GM10266 (cell line): ENCODE measurements at regions not wholly inside any gene's neighbourhood (a gene's known extent, or its start where the extent isn't known, plus 50 kb on each side); places are given as distances from the start of the nearest gene placed in this dataset.

Experiments used
- DNase-seq: peaks from one replicate; pipeline ENCODE4 v3.0.0; 2012; ENCODE audit errors: extremely low spot score
- TF ChIP-seq, protein P1 (sequence below): IDR thresholded peaks from 2 replicates; pipeline ENCODE4 v1.5.1; 2012; ENCODE audit warnings: mild to moderate bottlenecking, low read depth; ENCODE audit not compliant: control insufficient read depth, insufficient read depth; ENCODE audit errors: missing control alignments

DNA sequence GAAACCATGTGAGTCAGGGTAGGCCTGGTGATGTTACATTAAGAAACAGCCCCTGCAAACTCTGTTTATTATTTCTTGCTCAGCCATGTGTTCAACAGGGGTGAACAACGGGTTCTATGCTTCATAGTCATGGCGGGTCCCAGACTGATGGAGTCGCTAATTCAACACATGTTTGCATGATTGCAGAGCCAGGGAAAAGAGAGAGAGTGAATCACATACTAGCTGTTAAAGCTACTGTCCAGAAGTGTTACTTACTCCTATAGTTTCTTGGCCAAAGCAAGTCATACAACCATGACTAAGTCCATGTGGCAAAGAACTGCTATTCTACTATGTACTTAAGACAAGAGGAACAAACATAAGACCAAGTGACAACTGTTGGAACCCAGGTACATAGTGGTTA lies 241.2 kb upstream of the SKOR2 start:
- no peak for DNase-seq

DNA sequence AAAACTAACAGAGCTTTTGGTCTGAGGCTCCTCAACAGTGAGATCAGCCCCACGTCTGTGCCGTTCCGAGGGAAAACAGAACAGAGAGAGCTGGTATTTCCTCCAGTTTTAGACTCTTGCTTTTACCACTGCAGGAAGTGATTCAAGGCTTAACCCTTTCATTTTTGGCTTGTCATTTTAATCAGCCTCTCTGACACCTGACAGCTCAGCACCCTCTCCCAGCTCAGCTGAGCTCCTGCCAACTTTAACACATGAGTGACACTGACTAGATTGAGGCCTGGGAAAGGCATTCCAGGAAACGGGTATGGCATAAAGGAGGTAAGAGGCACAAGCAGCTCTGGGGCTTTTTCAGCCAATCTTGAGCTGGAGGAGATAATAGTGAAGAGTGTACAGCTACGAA lies 239.4 kb upstream of the SKOR2 start:
- no peak for DNase-seq
- TF ChIP-seq, protein P1, sequence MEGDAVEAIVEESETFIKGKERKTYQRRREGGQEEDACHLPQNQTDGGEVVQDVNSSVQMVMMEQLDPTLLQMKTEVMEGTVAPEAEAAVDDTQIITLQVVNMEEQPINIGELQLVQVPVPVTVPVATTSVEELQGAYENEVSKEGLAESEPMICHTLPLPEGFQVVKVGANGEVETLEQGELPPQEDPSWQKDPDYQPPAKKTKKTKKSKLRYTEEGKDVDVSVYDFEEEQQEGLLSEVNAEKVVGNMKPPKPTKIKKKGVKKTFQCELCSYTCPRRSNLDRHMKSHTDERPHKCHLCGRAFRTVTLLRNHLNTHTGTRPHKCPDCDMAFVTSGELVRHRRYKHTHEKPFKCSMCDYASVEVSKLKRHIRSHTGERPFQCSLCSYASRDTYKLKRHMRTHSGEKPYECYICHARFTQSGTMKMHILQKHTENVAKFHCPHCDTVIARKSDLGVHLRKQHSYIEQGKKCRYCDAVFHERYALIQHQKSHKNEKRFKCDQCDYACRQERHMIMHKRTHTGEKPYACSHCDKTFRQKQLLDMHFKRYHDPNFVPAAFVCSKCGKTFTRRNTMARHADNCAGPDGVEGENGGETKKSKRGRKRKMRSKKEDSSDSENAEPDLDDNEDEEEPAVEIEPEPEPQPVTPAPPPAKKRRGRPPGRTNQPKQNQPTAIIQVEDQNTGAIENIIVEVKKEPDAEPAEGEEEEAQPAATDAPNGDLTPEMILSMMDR = no peak

More for the DNA sequence above, 241.2 kb upstream of the SKOR2 start:
- TF ChIP-seq, protein P1 = no peak

DNA sequence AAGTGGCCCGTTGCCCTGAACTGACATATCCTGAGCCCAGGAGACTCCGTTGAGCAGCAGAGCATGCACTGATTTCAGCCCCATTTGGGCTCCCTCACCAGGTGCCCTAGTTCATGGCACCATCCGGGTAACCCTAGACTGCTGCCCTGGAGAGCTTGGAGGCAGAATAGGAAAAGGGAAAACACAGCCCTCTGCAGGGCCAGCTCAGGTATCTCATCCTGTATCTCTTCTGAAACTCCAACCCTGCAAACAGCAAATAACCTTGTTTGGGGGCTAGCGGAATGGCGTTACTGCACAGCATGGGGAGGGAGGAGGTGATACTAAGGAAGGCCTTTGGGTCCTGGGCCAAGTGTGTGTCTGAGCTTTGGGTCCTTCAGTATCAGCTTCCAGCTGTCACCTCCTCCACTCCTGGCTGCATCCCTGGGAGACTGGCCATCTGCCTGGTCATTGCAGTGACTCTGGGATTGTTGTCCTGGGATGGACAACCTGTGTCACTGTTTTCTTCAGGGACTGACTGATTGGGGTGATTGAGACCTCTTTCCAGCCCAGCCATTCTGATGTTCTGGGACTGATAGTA lies 233.8 kb upstream of the SKOR2 start:
- TF ChIP-seq, protein P1 = no peak
- DNase-seq = no peak

DNA sequence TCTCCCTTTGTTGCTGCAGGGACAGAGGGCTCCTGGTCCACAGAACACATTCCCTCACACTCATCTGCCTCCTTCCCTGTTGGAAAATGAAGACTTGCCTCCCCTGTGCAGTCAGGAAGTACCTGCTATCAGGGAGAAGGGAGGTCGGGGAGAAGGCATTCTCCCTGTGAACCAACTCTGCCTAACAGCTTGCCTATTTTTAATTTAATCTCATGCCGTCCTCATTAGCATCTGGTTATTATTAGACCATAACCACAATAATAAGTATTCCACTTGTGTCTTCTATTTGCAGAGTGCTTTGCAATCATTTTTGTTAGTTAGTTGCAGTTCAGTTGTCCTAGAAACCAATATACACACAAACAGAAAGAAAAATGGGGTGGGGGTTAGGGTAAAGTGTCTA lies 232.6 kb upstream of the SKOR2 start:
- TF ChIP-seq, protein P1 = no peak
- DNase-seq = no peak

DNA sequence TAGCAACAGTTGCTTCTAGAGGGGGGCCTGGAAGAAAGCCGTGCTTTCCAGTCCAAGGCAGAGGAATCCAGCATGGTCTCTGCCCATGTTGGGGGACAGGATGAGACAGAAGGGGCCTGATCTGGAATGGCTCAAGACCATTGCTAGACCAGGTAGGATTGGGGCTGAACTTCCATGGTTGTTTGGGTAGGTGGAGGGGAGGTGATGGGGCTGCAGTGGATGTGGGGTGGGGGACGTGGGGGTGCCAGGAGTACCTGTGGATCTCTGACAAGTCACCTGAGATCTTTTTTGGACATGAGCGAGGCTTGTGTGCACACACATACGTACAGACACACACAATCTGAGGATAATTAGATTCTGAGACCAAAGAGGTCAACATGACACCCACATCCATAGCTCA lies 228.7 kb upstream of the SKOR2 start:
- DNase-seq = no peak
- TF ChIP-seq, protein P1 = no peak

DNA sequence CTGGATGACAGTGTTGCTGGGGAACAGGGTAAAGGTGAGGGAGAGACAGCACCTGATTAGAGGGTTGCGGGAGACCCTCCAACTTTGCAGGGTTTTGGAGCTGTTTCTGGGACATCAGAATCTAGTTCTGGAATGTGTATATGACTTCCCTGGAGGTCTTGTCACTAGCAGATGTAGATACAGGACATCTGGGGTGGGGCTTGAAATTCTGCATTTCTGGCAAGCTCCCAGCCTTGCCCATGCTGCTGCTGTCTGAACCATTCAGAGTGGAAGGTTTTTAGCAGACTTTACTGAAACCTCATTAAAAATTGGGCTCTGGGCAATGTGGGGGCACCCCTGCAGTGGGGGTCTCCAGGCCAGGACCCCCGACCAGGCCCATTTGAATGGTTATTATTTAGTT lies 220.3 kb upstream of the SKOR2 start:
- no peak for DNase-seq
- TF ChIP-seq, protein P1 = no peak

DNA sequence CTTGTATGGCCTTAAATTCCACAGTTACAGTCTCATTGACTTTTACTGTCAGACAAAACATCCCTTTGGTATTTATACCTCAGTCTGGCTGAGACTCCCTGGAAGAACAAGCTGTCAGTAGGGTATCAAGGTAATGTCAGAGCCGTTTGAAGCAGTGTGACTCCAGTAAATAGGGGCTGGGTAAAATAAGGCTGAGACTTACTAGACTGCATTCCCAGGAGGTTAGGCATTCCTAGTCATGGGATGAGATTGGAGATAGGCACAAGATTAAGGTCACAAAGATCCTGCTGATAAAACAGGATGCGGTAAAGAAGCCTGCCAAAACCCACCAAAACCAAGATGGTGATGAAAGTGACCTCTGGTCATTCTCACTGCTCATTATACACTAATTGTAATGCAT lies 219.5 kb upstream of the SKOR2 start:
- no peak for DNase-seq
- TF ChIP-seq, protein P1 = no peak
